ENCODE measurements at regions not wholly inside any gene's neighbourhood (a gene's known extent, or its start where the extent isn't known, plus 50 kb on each side); places are given as distances from the start of the nearest gene placed in this dataset.

- TF ChIP-seq CTCF (conservative IDR thresholded peaks at IDR 0.05) (no peak), ZFX (IDR thresholded peaks at IDR 0.05) (no peak)
These were observed 148.4 kb upstream of the FAM20A start for GRCh38 chr17:68749349-68750207.
